ENCODE measurements at regions not wholly inside any gene's neighbourhood (a gene's known extent, or its start where the extent isn't known, plus 50 kb on each side); places are given as distances from the start of the nearest gene placed in this dataset.

- no peak for TF ChIP-seq CTCF (IDR thresholded peaks at IDR 0.05; ENCODE audit: insufficient read depth, low read length, poor library complexity, severe bottlenecking)
- no peak for TF ChIP-seq EZH2phosphoT487 (conservative IDR thresholded peaks at IDR 0.05; ENCODE audit: low read length)
Measured at GRCh38 chr21:22556829-22557228, 1558.6 kb downstream of the NCAM2 start.
